Parathyroid adenoma (tissue), 2 donors: ENCODE measurements at regions not wholly inside any gene's neighbourhood (a gene's known extent, or its start where the extent isn't known, plus 50 kb on each side); places are given as distances from the start of the nearest gene placed in this dataset.
"Not testable (repeated sequence)": the region's sequence is repeated elsewhere in the genome, so short reads cannot be mapped to it uniquely, and the experiment has no call there.

Experiments
- H2AFZ ChIP-seq: fragments of 300-600 bp; sonication (generic); one replicate; pipeline ENCODE4 v1.7.0; 2017; ENCODE audit warnings: antibody characterized with exemption, mild to moderate bottlenecking
- H3K27ac ChIP-seq: fragments of 300-600 bp; sonication (generic); one replicate; pipeline ENCODE4 v1.7.0; 2017
- H3K27me3 ChIP-seq: fragments of 300-600 bp; sonication (generic); one replicate; pipeline ENCODE4 v1.7.0; 2017; ENCODE audit warnings: low read length; ENCODE audit not compliant: control insufficient read depth, insufficient read depth
- H3K36me3 ChIP-seq: fragments of 300-600 bp; sonication (generic); one replicate; pipeline ENCODE4 v1.7.0; 2017; ENCODE audit warnings: low read length; ENCODE audit not compliant: control insufficient read depth, insufficient read depth
- H3K4me1 ChIP-seq: fragments of 300-600 bp; sonication (generic); one replicate; pipeline ENCODE4 v1.7.0; 2017; ENCODE audit warnings: control low read depth
- H3K4me2 ChIP-seq: fragments of 300-600 bp; sonication (generic); one replicate; pipeline ENCODE4 v1.7.0; 2017; ENCODE audit warnings: low read length
- H3K4me3 ChIP-seq: fragments of 300-600 bp; sonication (generic); one replicate; pipeline ENCODE4 v1.7.0; 2017; ENCODE audit warnings: low read depth, low read length
- H3K79me2 ChIP-seq: fragments of 300-600 bp; sonication (generic); one replicate; pipeline ENCODE4 v1.7.0; 2017; ENCODE audit warnings: control low read depth
- H3K9ac ChIP-seq: fragments of 300-600 bp; sonication (generic); one replicate; pipeline ENCODE4 v1.7.0; 2017; ENCODE audit warnings: mild to moderate bottlenecking
- H3K9me3 ChIP-seq: fragments of 300-600 bp; sonication (generic); one replicate; pipeline ENCODE4 v1.7.0; 2017; ENCODE audit warnings: low read length; ENCODE audit not compliant: control insufficient read depth
- CTCF ChIP-seq: fragments of 300-600 bp; sonication (generic); IDR thresholded peaks from one replicate; pipeline ENCODE4 v1.7.0; 2017; ENCODE audit warnings: antibody characterized with exemption, mild to moderate bottlenecking
- donor health status: primary hyperparathyroidism.

DNA sequence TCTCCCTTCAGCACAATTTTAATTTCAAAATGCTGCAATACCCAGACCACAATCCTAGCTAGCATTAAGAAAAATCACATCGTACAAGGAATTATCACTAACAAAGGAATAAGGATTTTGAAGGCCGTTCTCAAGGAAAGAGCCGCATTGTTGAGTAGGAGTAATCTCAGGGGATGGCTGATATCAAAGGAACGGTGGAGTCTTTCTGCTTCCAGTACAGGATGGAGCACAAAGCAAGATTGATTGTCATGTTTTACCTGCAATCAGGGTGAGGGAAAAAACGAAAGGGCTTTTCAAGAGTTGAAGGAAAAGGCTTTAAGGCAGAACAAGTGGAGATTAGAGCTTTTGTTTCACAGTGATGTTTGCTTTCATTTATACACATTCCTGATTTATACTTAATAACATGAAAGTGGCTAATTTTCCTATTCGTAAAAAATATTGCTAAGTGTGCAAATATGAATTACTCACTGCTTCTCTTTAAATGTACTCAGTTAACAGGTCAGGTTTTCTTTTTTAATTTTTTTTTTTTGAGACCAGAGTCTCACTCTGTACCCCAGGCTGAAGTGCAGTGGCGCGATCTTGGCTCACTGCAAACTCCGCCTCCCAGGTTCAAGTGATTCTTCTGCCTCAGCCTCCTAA is 207.0 kb downstream of the TRIML1 start:
- Histone ChIP-seq H3K4me3 (no peak overlapping the region), H3K9ac (no peak overlapping the region), H3K27me3 (no peaks in the 10 kb centered on the region), H3K36me3 (no peaks in the 10 kb centered on the region), H3K4me1 (no peaks in the 10 kb centered on the region), H3K4me2 (no peak overlapping the region), H3K27ac (no peak overlapping the region), H3K79me2 (no peaks in the 10 kb centered on the region), H2AFZ (no peak overlapping the region), H3K9me3 (no peaks in the 10 kb centered on the region)
- no peak for TF ChIP-seq CTCF

GRCh38 chr4:188347339-188347738 is 208.1 kb downstream of the TRIML1 start:
- Histone ChIP-seq H3K27me3 (no peaks in the 10 kb centered on the region), H3K9ac (no peak overlapping the region), H3K79me2 (no peaks in the 10 kb centered on the region), H3K36me3 (no peaks in the 10 kb centered on the region), H3K9me3 (no peaks in the 10 kb centered on the region), H3K4me1 (no peaks in the 10 kb centered on the region), H3K27ac (no peak overlapping the region), H3K4me2 (no peak overlapping the region), H2AFZ (no peak overlapping the region), H3K4me3 (no peak overlapping the region)
- TF ChIP-seq CTCF = no peak

- not testable (repeated sequence) for H3K4me1 ChIP-seq, H3K36me3 ChIP-seq, H3K27ac ChIP-seq, H2AFZ ChIP-seq, H3K9ac ChIP-seq, H3K27me3 ChIP-seq, H3K9me3 ChIP-seq, H3K79me2 ChIP-seq, H3K4me2 ChIP-seq, H3K4me3 ChIP-seq
Observed at GRCh38 chr4:188349569-188349968, 210.3 kb downstream of the TRIML1 start.

DNA sequence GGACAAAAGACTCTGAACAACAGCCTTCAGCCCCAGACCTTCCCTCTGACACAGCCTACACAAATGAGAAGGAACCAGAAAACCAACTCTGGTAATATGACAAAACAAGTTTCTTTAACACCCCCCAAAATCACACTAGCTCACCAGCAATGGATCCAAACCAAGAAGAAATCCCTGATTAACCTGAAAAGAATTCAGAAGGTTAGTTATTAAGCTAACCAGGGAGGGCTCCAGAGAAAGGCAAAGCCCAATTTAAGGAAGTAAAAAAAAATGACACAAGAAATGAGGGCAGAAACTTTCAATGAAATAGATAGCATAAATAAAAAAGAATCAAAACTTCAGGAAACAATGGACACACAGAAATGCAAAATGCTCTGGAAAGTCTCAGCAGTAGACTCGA is 224.0 kb downstream of the TRIML1 start:
- Histone ChIP-seq H3K27me3 (no peaks in the 10 kb centered on the region), H3K79me2 (no peaks in the 10 kb centered on the region), H2AFZ (no peak overlapping the region), H3K9ac (no peak overlapping the region), H3K4me2 (no peak overlapping the region), H3K36me3 (no peaks in the 10 kb centered on the region), H3K9me3 (no peaks in the 10 kb centered on the region), H3K4me1 (no peaks in the 10 kb centered on the region), H3K4me3 (no peak overlapping the region), H3K27ac (no peak overlapping the region)
- no peak for TF ChIP-seq CTCF

- Histone ChIP-seq H3K9me3 (no peaks in the 10 kb centered on the region), H3K4me3 (no peak overlapping the region), H3K79me2 (no peaks in the 10 kb centered on the region), H3K4me1 (no peaks in the 10 kb centered on the region), H3K27me3 (no peaks in the 10 kb centered on the region), H3K27ac (no peak overlapping the region), H3K4me2 (no peak overlapping the region), H3K36me3 (no peaks in the 10 kb centered on the region), H3K9ac (no peak overlapping the region), H2AFZ (no peak overlapping the region)
- TF ChIP-seq CTCF = no peak
Observed at GRCh38 chr4:188370777-188371176, 231.5 kb downstream of the TRIML1 start.
